Keratinocyte (primary cell): ENCODE measurements at regions not wholly inside any gene's neighbourhood (a gene's known extent, or its start where the extent isn't known, plus 50 kb on each side); places are given as distances from the start of the nearest gene placed in this dataset.

Experiments used
- DNase-seq: peaks from one replicate; pipeline ENCODE4 v3.0.0-alpha.2; 2011; ENCODE audit warnings: low read depth, missing footprints, low spot score
- FAIRE-seq: peaks from 2 replicates; lab custom pipeline; 2011; peaks lifted over from hg19 to GRCh38; lab: Jason Lieb, UNC
- H2AFZ ChIP-seq: 2 replicates; pipeline ENCODE4 v1.6.0; 2012; ENCODE audit warnings: low read length, control low read depth, inconsistent platforms; ENCODE audit not compliant: control insufficient read depth
- H3K27ac ChIP-seq: 2 replicates; pipeline ENCODE4 v1.5.1; 2011; ENCODE audit warnings: low read length; ENCODE audit not compliant: control insufficient read depth, insufficient read depth
- H3K27me3 ChIP-seq: 3 replicates; pipeline ENCODE4 v1.6.0; 2011; ENCODE audit warnings: low read length; ENCODE audit not compliant: control insufficient read depth, insufficient read depth; ENCODE audit errors: extremely low read depth
- H3K36me3 ChIP-seq, 2 experiments: 2 replicates in 1 of 2; 3 replicates in 1 of 2; pipeline ENCODE4 v1.5.1; 2011; ENCODE audit warnings: low read length in 2 of 2, mild to moderate bottlenecking in 1 of 2; ENCODE audit not compliant: control insufficient read depth in 2 of 2, insufficient read depth in 2 of 2; ENCODE audit errors: extremely low read depth in 1 of 2
- H3K4me1 ChIP-seq: 3 replicates; pipeline ENCODE4 v1.5.1; 2011; ENCODE audit warnings: low read length; ENCODE audit not compliant: control insufficient read depth, insufficient read depth; ENCODE audit errors: extremely low read depth
- H3K4me2 ChIP-seq: 3 replicates; pipeline ENCODE4 v1.6.0; 2011; ENCODE audit warnings: low read depth, low read length; ENCODE audit not compliant: control insufficient read depth, insufficient read depth; ENCODE audit errors: extremely low read depth
- H3K4me3 ChIP-seq, 3 experiments: fragments of 200-600 bp in 1 of 3; sonication (generic) in 1 of 3; 2 replicates in 2 of 3; 3 replicates in 1 of 3; pipeline ENCODE4 v1.5.1; 2011 to 2016; ENCODE audit warnings: low read length in 3 of 3, mild to moderate bottlenecking in 3 of 3, control low read depth in 2 of 3, inconsistent platforms in 1 of 3, low read depth in 1 of 3, mixed read lengths in 1 of 3, mixed run types in 1 of 3, moderate library complexity in 1 of 3; ENCODE audit not compliant: control insufficient read depth in 2 of 3, insufficient read depth in 2 of 3; ENCODE audit errors: extremely low read depth in 1 of 3
- H3K79me2 ChIP-seq: 2 replicates; pipeline ENCODE4 v1.6.0; 2012; ENCODE audit warnings: low read length; ENCODE audit not compliant: control insufficient read depth, insufficient read depth
- H3K9ac ChIP-seq: 3 replicates; pipeline ENCODE4 v1.6.0; 2011; ENCODE audit warnings: low read length; ENCODE audit not compliant: control insufficient read depth, insufficient read depth; ENCODE audit errors: extremely low read depth
- H3K9me1 ChIP-seq: 3 replicates; pipeline ENCODE4 v1.6.0; 2011; ENCODE audit warnings: low read length; ENCODE audit not compliant: control insufficient read depth, insufficient read depth; ENCODE audit errors: extremely low read depth
- H3K9me3 ChIP-seq: 2 replicates; pipeline ENCODE4 v1.5.1; 2012; ENCODE audit warnings: low read depth, low read length; ENCODE audit not compliant: control insufficient read depth
- H4K20me1 ChIP-seq: 3 replicates; pipeline ENCODE4 v1.6.0; 2011; ENCODE audit warnings: low read length; ENCODE audit not compliant: control insufficient read depth, insufficient read depth; ENCODE audit errors: extremely low read depth
- EZH2 ChIP-seq: IDR thresholded peaks from one replicate; pipeline ENCODE4 v1.6.1; 2012; ENCODE audit warnings: inconsistent platforms, mild to moderate bottlenecking, low read length, moderate library complexity
- dilution Hi-C: fragments of 300-500 bp; cut with MboI; formaldehyde crosslinking; loops from one replicate; pipeline ENCODE4 v1.7.0; 2020; ENCODE audit warnings: low sequenced_read_pairs; ENCODE audit not compliant: extremely low pct_ligation_motif_present
- TF ChIP-seq, protein P1 (sequence below), 3 experiments: IDR thresholded peaks in 1 of 3; conservative IDR thresholded peaks in 1 of 3; optimal IDR thresholded peaks in 1 of 3; 2 replicates in 2 of 3; 3 replicates in 1 of 3; pipeline versions ENCODE3 to v1.5.1; 2011; ENCODE audit warnings: low read length in 3 of 3, mild to moderate bottlenecking in 3 of 3, moderate library complexity in 2 of 3, control low read depth in 1 of 3, inconsistent platforms in 1 of 3; ENCODE audit not compliant: insufficient read depth in 2 of 3; ENCODE audit errors: extremely low read depth in 1 of 3

DNA sequence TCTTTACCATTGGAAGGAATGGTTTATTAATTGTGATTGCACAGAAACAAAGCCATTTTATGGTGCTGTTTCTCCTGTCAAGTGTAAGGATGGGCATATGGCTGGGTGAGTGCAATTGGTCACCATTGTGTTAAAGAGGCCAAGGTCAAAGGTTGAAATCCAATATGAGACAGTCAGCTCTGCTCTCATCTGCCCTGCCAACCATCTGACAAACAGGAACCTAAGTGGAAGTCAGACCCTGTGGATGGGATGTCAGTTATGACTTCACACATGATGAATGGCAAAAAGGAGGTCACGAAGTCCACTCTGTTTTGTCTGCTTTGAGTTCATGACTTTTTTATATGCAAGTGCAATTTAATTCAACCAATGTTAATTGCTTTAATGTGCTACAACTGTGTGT is 172.7 kb upstream of the TMEM229A start:
- H3K27me3 ChIP-seq = no peaks in the 10 kb centered on the region
- TF ChIP-seq, protein P1, sequence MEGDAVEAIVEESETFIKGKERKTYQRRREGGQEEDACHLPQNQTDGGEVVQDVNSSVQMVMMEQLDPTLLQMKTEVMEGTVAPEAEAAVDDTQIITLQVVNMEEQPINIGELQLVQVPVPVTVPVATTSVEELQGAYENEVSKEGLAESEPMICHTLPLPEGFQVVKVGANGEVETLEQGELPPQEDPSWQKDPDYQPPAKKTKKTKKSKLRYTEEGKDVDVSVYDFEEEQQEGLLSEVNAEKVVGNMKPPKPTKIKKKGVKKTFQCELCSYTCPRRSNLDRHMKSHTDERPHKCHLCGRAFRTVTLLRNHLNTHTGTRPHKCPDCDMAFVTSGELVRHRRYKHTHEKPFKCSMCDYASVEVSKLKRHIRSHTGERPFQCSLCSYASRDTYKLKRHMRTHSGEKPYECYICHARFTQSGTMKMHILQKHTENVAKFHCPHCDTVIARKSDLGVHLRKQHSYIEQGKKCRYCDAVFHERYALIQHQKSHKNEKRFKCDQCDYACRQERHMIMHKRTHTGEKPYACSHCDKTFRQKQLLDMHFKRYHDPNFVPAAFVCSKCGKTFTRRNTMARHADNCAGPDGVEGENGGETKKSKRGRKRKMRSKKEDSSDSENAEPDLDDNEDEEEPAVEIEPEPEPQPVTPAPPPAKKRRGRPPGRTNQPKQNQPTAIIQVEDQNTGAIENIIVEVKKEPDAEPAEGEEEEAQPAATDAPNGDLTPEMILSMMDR (optimal IDR thresholded peaks at IDR 0.05 in 1 of 3, IDR thresholded peaks at IDR 0.05 in 1 of 3, conservative IDR thresholded peaks at IDR 0.05 in 1 of 3; ENCODE audit: extremely low read depth in 1 of 3, insufficient read depth in 2 of 3, low read length in 3 of 3) = no peak
- no peak for TF ChIP-seq EZH2
- no peak overlapping the region for H3K4me3 ChIP-seq
- H3K36me3 ChIP-seq = no peaks in the 10 kb centered on the region
- H3K9me3 ChIP-seq = no peaks in the 10 kb centered on the region
- no peaks in the 10 kb centered on the region for H3K79me2 ChIP-seq
- no peaks in the 10 kb centered on the region for H4K20me1 ChIP-seq
- dilution Hi-C loops = no loop called here
- no peak for FAIRE-seq
- H3K9ac ChIP-seq = no peak overlapping the region
- no peak for DNase-seq
- H3K4me2 ChIP-seq = no peak overlapping the region
- H3K9me1 ChIP-seq = no peaks in the 10 kb centered on the region
- no peak overlapping the region for H2AFZ ChIP-seq
- H3K27ac ChIP-seq = no peak overlapping the region
- no peaks in the 10 kb centered on the region for H3K4me1 ChIP-seq

DNA sequence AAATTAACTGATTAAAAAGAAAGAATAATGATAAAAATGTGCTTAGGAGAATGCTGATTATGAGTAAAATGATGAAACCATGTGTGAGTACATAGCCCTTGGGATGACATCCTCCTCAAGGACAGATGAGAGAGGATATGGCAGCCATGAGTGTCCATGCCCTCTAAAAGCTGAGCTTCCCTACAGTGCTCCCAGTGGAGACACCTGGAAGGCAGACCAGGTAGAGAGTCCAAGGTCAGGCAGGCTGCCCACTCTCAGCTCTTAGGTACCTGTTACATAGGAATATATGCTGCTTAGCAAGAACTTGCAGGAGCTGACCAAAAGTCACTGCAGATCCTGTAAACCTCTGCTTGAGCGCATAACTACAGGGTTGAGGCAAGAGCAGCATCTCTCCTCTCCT is 169.7 kb upstream of the TMEM229A start:
- Histone ChIP-seq H3K4me3 (no peak overlapping the region), H3K27me3 (no peaks in the 10 kb centered on the region), H3K9me3 (no peaks in the 10 kb centered on the region), H3K27ac (no peak overlapping the region), H3K79me2 (no peaks in the 10 kb centered on the region), H3K36me3 (no peaks in the 10 kb centered on the region), H2AFZ (no peak overlapping the region), H3K9ac (no peak overlapping the region), H3K9me1 (no peaks in the 10 kb centered on the region), H3K4me1 (no peaks in the 10 kb centered on the region), H4K20me1 (no peaks in the 10 kb centered on the region), H3K4me2 (no peak overlapping the region)
- DNase-seq (no peak), FAIRE-seq (no peak)
- no peak for TF ChIP-seq EZH2
- TF ChIP-seq, protein P1 (optimal IDR thresholded peaks at IDR 0.05 in 1 of 3, IDR thresholded peaks at IDR 0.05 in 1 of 3, conservative IDR thresholded peaks at IDR 0.05 in 1 of 3; ENCODE audit: extremely low read depth in 1 of 3, insufficient read depth in 2 of 3, low read length in 3 of 3) = no peak
- dilution Hi-C loops = no loop called here
